ENCODE measurements at regions not wholly inside any gene's neighbourhood (a gene's known extent, or its start where the extent isn't known, plus 50 kb on each side); places are given as distances from the start of the nearest gene placed in this dataset.
"Not testable (repeated sequence)": the region's sequence is repeated elsewhere in the genome, so short reads cannot be mapped to it uniquely, and the experiment has no call there.

DNA sequence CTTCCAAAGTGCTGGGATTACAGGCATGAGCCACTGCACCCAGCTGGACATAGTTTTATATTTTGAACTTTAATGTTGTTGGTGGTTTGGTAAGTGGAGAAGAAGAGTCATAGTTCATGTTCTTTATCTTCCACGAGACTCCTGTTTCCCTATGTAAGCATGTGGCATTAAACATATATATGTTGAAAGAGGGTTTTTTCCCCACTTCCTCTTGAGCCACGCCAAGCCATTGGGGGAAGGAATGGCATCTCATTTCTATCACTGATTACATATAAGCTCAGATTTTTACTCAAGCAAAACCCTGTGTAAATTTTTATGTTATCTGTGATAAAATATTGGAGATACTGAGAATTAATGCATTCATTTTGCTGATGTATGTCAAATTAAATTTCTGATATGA lies 300.4 kb downstream of the PHF14 start:
- H3K4me1 ChIP-seq (replicated peaks in 1 of 2): no peaks in the 10 kb centered on the region
- intact Hi-C loops (cut with DNase I): no loop called here
- no peaks in the 10 kb centered on the region for H3K9me3 ChIP-seq (replicated peaks in 1 of 3)
- TF ChIP-seq, protein P1, sequence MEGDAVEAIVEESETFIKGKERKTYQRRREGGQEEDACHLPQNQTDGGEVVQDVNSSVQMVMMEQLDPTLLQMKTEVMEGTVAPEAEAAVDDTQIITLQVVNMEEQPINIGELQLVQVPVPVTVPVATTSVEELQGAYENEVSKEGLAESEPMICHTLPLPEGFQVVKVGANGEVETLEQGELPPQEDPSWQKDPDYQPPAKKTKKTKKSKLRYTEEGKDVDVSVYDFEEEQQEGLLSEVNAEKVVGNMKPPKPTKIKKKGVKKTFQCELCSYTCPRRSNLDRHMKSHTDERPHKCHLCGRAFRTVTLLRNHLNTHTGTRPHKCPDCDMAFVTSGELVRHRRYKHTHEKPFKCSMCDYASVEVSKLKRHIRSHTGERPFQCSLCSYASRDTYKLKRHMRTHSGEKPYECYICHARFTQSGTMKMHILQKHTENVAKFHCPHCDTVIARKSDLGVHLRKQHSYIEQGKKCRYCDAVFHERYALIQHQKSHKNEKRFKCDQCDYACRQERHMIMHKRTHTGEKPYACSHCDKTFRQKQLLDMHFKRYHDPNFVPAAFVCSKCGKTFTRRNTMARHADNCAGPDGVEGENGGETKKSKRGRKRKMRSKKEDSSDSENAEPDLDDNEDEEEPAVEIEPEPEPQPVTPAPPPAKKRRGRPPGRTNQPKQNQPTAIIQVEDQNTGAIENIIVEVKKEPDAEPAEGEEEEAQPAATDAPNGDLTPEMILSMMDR (IDR thresholded peaks at IDR 0.05): no peak
- no peak for TF ChIP-seq POLR2A (IDR thresholded peaks at IDR 0.05)
- DNase-seq: no peak
- H3K27ac ChIP-seq: no peak overlapping the region
- H3K4me3 ChIP-seq: no peak overlapping the region
- H3K27me3 ChIP-seq: no peaks in the 10 kb centered on the region
- WGBS, 4 donors: 68 to 71% (median 69%) methylated on average over 2 of the region's 2 CpGs
- no peaks in the 10 kb centered on the region for H3K36me3 ChIP-seq (replicated peaks in 1 of 2)

DNA sequence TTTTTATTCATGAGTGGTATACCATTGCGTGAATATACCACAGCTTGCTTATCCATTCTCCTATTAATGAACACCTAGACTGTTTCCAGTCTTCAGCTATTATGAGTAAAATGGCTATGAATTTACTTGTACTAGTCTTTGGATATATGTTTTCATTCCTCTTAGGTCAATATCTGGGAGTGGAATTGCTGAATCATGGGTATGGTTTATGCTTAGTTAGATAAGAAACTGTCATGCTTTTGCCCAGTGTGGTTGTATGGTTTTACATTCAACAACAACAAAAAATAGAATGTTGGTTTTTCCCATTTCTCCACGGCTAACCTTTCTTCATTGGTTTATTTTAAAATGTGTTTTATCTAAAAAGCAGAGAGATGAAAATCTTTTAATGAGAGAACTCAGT lies 308.3 kb downstream of the PHF14 start:
- intact Hi-C loops (cut with DNase I): no loop called here
- Histone ChIP-seq H3K27ac (no peak overlapping the region), H3K4me3 (no peak overlapping the region), H3K4me1 (replicated peaks in 1 of 2) (no peaks in the 10 kb centered on the region), H3K27me3 (no peaks in the 10 kb centered on the region), H3K9me3 (replicated peaks in 1 of 3) (no peaks in the 10 kb centered on the region), H3K36me3 (replicated peaks in 1 of 2) (no peaks in the 10 kb centered on the region)
- 64 to 87% (median 70%) methylated on average over 2 of the region's 2 CpGs for WGBS, 4 donors
- no peak for DNase-seq
- no peak for TF ChIP-seq POLR2A (IDR thresholded peaks at IDR 0.05)
- TF ChIP-seq, protein P1 (IDR thresholded peaks at IDR 0.05): no peak

DNA sequence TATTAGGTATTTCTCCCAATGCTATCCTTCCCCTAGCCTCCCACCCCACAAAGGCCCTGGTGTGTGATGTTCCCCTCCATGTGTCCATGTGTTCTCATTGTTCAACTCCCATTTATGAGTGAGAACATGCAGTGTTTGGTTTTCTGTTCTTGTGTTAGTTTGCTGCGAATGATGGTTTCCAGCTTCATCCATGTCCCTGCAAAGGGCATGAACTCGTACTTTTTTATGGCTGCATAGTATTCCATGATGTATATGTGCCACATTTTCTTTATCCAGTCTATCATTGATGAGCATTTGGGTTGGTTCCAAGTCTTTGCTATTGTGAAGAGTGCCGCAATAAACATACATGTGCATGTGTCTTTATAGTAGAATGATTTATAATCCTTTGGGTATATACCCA lies 309.9 kb downstream of the PHF14 start:
- H3K9me3 ChIP-seq (replicated peaks in 1 of 3); intact Hi-C loops (cut with DNase I); H3K36me3 ChIP-seq (replicated peaks in 1 of 2); H3K4me3 ChIP-seq; DNase-seq; H3K27ac ChIP-seq; H3K27me3 ChIP-seq; H3K4me1 ChIP-seq (replicated peaks in 1 of 2): not testable (repeated sequence)
- WGBS, 4 donors: 86 to 92% (median 92%) methylated on average over 3 of the region's 3 CpGs

DNA sequence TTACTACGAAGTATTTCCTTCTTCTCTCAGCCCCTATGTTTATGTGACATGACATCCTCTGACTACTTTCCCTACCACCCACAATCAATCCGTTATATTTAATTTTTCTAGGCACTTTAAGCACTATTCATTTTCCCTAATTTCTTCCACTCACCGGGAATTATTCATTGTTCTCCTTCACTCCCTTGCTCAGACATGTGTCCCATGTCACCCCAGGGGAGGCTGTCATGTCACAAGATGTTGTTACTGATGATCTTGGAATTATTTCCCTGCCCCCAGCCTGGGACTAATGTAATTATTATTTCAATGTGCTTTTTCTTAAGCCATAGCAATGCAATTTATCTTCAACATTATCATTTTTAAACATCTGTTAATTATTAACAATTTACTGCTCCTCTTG lies 317.2 kb downstream of the PHF14 start:
- intact Hi-C loops (cut with DNase I): no loop called here
- 71 to 81% (median 77%) methylated on average over 3 of the region's 3 CpGs for WGBS, 4 donors
- H3K36me3 ChIP-seq (replicated peaks in 1 of 2): no peaks in the 10 kb centered on the region
- no peaks in the 10 kb centered on the region for H3K4me1 ChIP-seq (replicated peaks in 1 of 2)
- TF ChIP-seq, protein P1 (IDR thresholded peaks at IDR 0.05): no peak
- TF ChIP-seq POLR2A (IDR thresholded peaks at IDR 0.05): no peak
- H3K9me3 ChIP-seq (replicated peaks in 1 of 3): no peaks in the 10 kb centered on the region
- no peak overlapping the region for H3K27ac ChIP-seq
- no peaks in the 10 kb centered on the region for H3K27me3 ChIP-seq
- H3K4me3 ChIP-seq: no peak overlapping the region
- DNase-seq: no peak

DNA sequence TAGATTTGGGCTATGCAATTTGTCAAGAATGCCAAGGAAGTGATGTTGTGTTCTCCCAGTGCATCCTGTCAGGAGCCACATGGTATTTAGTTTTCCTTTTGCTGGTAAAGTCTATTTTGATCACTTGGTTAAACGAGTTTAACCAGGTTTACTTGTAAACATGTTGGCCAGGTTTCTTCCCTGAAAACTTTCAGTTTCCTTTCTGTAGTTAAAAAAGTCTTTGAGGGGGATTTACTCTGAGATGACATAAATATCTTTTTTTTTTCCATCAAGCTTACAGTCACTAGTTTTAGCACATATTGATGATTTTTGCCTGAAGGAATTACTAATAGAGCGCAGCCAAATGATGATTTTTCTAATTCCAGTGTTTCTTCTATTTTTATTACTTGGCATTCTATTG lies 320.5 kb downstream of the PHF14 start:
- H3K4me3 ChIP-seq: no peak overlapping the region
- TF ChIP-seq POLR2A (IDR thresholded peaks at IDR 0.05): no peak
- TF ChIP-seq, protein P1 (IDR thresholded peaks at IDR 0.05): no peak
- no peaks in the 10 kb centered on the region for H3K9me3 ChIP-seq (replicated peaks in 1 of 3)
- H3K4me1 ChIP-seq (replicated peaks in 1 of 2): no peaks in the 10 kb centered on the region
- 75 to 83% (median 81%) methylated on average over 2 of the region's 2 CpGs for WGBS, 4 donors
- no peak for DNase-seq
- no peak overlapping the region for H3K27ac ChIP-seq
- intact Hi-C loops (cut with DNase I): no loop called here
- H3K27me3 ChIP-seq: no peaks in the 10 kb centered on the region
- no peaks in the 10 kb centered on the region for H3K36me3 ChIP-seq (replicated peaks in 1 of 2)
